Activated CD8-positive, alpha-beta T cell treated with anti-CD3 and anti-CD28 coated beads for 36 hours (primary cell): ENCODE measurements at regions not wholly inside any gene's neighbourhood (a gene's known extent, or its start where the extent isn't known, plus 50 kb on each side); places are given as distances from the start of the nearest gene placed in this dataset.

Experiments used
- ATAC-seq: fragments of 200-7000 bp; cut with Tn5 transposase; one replicate; pipeline ENCODE4 v1.10.0; 2021; ENCODE audit warnings: mild to moderate bottlenecking, moderate library complexity
- CTCF ChIA-PET: fragments of 350-600 bp; sonication (Branson Sonifier 250); formaldehyde crosslinking; loops from one replicate; lab custom pipeline; 2021; ENCODE audit warnings: antibody characterized with exemption; lab: Charles Lee
- POLR2A ChIA-PET: fragments of 350-600 bp; sonication (Branson Sonifier 250); formaldehyde crosslinking; loops from one replicate; lab custom pipeline; 2021; ENCODE audit warnings: antibody characterized with exemption; lab: Charles Lee
- DNase-seq: peaks from one replicate; pipeline ENCODE4 v3.0.0-alpha.2; 2020
- H3K27ac Mint-ChIP-seq: one replicate; pipeline ENCODE4 v1.8.0; 2021; ENCODE audit warnings: mild to moderate bottlenecking, mixed read lengths
- H3K27me3 Mint-ChIP-seq: one replicate; pipeline ENCODE4 v1.8.0; 2021; ENCODE audit warnings: mixed read lengths
- H3K36me3 Mint-ChIP-seq: one replicate; pipeline ENCODE4 v1.8.0; 2021; ENCODE audit warnings: low read depth, mixed read lengths
- H3K4me1 Mint-ChIP-seq: one replicate; pipeline ENCODE4 v1.8.0; 2021; ENCODE audit warnings: low read depth, mixed read lengths
- H3K4me3 Mint-ChIP-seq: one replicate; pipeline ENCODE4 v1.8.0; 2021; ENCODE audit warnings: mild to moderate bottlenecking, moderate library complexity, mixed read lengths
- H3K9me3 Mint-ChIP-seq: one replicate; pipeline ENCODE4 v1.8.0; 2021; ENCODE audit warnings: mixed read lengths
- CTCF ChIP-seq: fragments of 200-600 bp; IDR thresholded peaks from one replicate; pipeline ENCODE4 v1.8.0; 2022; ENCODE audit warnings: antibody characterized with exemption, mild to moderate bottlenecking
- intact Hi-C: fragments of 100-400 bp; cut with micrococcal nuclease; formaldehyde crosslinking; loops from one replicate; pipeline ENCODE4 v1.10.0; 2022

- intact Hi-C loops, result no loop called here
- H3K4me1 Mint-ChIP-seq, result no peaks in the 10 kb centered on the region
- CTCF ChIA-PET, result no interaction called here
Measured at GRCh38 chr2:228503731-228504130, 322.2 kb upstream of the SPHKAP start.

GRCh38 chr2:228493852-228494251, 312.4 kb upstream of the SPHKAP start:
- no peak overlapping the region for H3K27ac Mint-ChIP-seq
- H3K9me3 Mint-ChIP-seq, result peaks cover 1% of the 10 kb centered on the region
- DNase-seq (no peak), ATAC-seq (no peak)
- intact Hi-C loops, result no loop called here
- H3K27me3 Mint-ChIP-seq, result no peaks in the 10 kb centered on the region
- H3K4me3 Mint-ChIP-seq, result no peak overlapping the region
- H3K36me3 Mint-ChIP-seq, result no peaks in the 10 kb centered on the region
- CTCF ChIA-PET, result no interaction called here
- no peak for TF ChIP-seq CTCF
- no peaks in the 10 kb centered on the region for H3K4me1 Mint-ChIP-seq
- POLR2A ChIA-PET, result no interaction called here

More at GRCh38 chr2:228503731-228504130, 322.2 kb upstream of the SPHKAP start:
- Mint-ChIP-seq H3K27ac (no peak overlapping the region), H3K36me3 (no peaks in the 10 kb centered on the region), H3K4me3 (no peak overlapping the region), H3K9me3 (peaks cover 2% of the 10 kb centered on the region), H3K27me3 (no peaks in the 10 kb centered on the region)
- no peak for TF ChIP-seq CTCF
- POLR2A ChIA-PET, result no interaction called here
- no peak for DNase-seq
- no peak for ATAC-seq

GRCh38 chr2:228479014-228479413, 297.5 kb upstream of the SPHKAP start:
- ATAC-seq (no peak), DNase-seq (no peak)
- Mint-ChIP-seq H3K27me3 (no peaks in the 10 kb centered on the region), H3K27ac (no peak overlapping the region), H3K4me1 (no peaks in the 10 kb centered on the region), H3K36me3 (no peaks in the 10 kb centered on the region), H3K9me3 (peaks cover 1% of the 10 kb centered on the region), H3K4me3 (no peak overlapping the region)
- POLR2A ChIA-PET, result no interaction called here
- TF ChIP-seq CTCF, result no peak
- CTCF ChIA-PET, result no interaction called here
- intact Hi-C loops, result no loop called here

GRCh38 chr2:228474466-228474865, 293.0 kb upstream of the SPHKAP start:
- intact Hi-C loops, result no loop called here
- DNase-seq (no peak), ATAC-seq (no peak)
- no peaks in the 10 kb centered on the region for H3K36me3 Mint-ChIP-seq
- H3K4me3 Mint-ChIP-seq, result no peak overlapping the region
- no peak for TF ChIP-seq CTCF
- H3K27ac Mint-ChIP-seq, result no peak overlapping the region
- H3K9me3 Mint-ChIP-seq, result peaks cover 1% of the 10 kb centered on the region
- ChIA-PET CTCF (no interaction called here), POLR2A (no interaction called here)
- no peaks in the 10 kb centered on the region for H3K4me1 Mint-ChIP-seq
- H3K27me3 Mint-ChIP-seq, result no peaks in the 10 kb centered on the region

GRCh38 chr2:228469721-228470120, 288.2 kb upstream of the SPHKAP start:
- Mint-ChIP-seq H3K27ac (no peak overlapping the region), H3K4me3 (no peak overlapping the region), H3K36me3 (no peaks in the 10 kb centered on the region), H3K9me3 (peaks cover 15% of the 10 kb centered on the region), H3K4me1 (no peaks in the 10 kb centered on the region), H3K27me3 (no peaks in the 10 kb centered on the region)
- POLR2A ChIA-PET, result no interaction called here
- intact Hi-C loops, result no loop called here
- ATAC-seq, result no peak
- no peak for TF ChIP-seq CTCF
- DNase-seq, result no peak
- CTCF ChIA-PET, result no interaction called here
